ENCODE measurements at regions not wholly inside any gene's neighbourhood (a gene's known extent, or its start where the extent isn't known, plus 50 kb on each side); places are given as distances from the start of the nearest gene placed in this dataset.

DNA sequence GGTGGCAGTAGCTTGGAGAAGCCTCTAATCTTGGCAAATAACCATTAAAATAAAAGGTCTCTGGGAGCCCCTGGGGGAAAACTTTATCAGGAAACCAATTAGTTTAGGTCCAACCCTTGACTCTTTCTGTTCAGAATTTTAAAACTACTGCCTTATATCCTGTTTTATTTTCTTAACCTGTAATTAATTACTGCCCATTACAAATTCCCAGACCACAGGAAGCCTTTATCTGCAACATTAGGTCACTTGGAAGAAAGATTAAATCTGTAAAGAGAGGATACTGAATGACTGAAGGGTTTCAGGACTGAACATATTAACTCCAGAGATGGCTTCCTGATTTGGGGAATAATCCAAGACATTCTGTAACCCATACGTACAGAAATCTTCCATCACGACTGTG, 320.5 kb upstream of the SORCS1 start:
- TF ChIP-seq, protein P1, sequence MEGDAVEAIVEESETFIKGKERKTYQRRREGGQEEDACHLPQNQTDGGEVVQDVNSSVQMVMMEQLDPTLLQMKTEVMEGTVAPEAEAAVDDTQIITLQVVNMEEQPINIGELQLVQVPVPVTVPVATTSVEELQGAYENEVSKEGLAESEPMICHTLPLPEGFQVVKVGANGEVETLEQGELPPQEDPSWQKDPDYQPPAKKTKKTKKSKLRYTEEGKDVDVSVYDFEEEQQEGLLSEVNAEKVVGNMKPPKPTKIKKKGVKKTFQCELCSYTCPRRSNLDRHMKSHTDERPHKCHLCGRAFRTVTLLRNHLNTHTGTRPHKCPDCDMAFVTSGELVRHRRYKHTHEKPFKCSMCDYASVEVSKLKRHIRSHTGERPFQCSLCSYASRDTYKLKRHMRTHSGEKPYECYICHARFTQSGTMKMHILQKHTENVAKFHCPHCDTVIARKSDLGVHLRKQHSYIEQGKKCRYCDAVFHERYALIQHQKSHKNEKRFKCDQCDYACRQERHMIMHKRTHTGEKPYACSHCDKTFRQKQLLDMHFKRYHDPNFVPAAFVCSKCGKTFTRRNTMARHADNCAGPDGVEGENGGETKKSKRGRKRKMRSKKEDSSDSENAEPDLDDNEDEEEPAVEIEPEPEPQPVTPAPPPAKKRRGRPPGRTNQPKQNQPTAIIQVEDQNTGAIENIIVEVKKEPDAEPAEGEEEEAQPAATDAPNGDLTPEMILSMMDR (IDR thresholded peaks at IDR 0.05 in 2 of 3, conservative IDR thresholded peaks at IDR 0.05 in 1 of 3; ENCODE audit: borderline replicate concordance in 1 of 3, insufficient read depth in 1 of 3, low read depth in 2 of 3, low read length in 2 of 3): no peak
- TF ChIP-seq, protein P2, sequence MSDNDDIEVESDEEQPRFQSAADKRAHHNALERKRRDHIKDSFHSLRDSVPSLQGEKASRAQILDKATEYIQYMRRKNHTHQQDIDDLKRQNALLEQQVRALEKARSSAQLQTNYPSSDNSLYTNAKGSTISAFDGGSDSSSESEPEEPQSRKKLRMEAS (IDR thresholded peaks at IDR 0.05): no peak
- TF ChIP-seq SIN3A (IDR thresholded peaks at IDR 0.05; ENCODE audit: low read depth) (no peak), EZH2 (IDR thresholded peaks at IDR 0.05) (no peak), POLR2AphosphoS5 (IDR thresholded peaks at IDR 0.05; ENCODE audit: low read depth, low read length) (no peak), POLR2A (IDR thresholded peaks at IDR 0.05; ENCODE audit: borderline replicate concordance, extremely low read depth, insufficient read depth, insufficient read length) (no peak), YY1 (IDR thresholded peaks at IDR 0.05; ENCODE audit: extremely low read depth, insufficient replicate concordance, low read depth, low read length) (no peak), ELF1 (IDR thresholded peaks at IDR 0.05; ENCODE audit: borderline replicate concordance, low read depth) (no peak), JUND (IDR thresholded peaks at IDR 0.05) (no peak), ZFX (IDR thresholded peaks at IDR 0.05) (no peak), RAD21 (IDR thresholded peaks at IDR 0.05; ENCODE audit: low read depth) (no peak), EZH2phosphoT487 (IDR thresholded peaks at IDR 0.05; ENCODE audit: borderline replicate concordance) (no peak)
- TF ChIP-seq, protein P3, sequence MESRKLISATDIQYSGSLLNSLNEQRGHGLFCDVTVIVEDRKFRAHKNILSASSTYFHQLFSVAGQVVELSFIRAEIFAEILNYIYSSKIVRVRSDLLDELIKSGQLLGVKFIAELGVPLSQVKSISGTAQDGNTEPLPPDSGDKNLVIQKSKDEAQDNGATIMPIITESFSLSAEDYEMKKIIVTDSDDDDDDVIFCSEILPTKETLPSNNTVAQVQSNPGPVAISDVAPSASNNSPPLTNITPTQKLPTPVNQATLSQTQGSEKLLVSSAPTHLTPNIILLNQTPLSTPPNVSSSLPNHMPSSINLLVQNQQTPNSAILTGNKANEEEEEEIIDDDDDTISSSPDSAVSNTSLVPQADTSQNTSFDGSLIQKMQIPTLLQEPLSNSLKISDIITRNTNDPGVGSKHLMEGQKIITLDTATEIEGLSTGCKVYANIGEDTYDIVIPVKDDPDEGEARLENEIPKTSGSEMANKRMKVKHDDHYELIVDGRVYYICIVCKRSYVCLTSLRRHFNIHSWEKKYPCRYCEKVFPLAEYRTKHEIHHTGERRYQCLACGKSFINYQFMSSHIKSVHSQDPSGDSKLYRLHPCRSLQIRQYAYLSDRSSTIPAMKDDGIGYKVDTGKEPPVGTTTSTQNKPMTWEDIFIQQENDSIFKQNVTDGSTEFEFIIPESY (IDR thresholded peaks at IDR 0.05; ENCODE audit: extremely low read depth, insufficient replicate concordance, low read length): no peak
- TF ChIP-seq, protein P4, sequence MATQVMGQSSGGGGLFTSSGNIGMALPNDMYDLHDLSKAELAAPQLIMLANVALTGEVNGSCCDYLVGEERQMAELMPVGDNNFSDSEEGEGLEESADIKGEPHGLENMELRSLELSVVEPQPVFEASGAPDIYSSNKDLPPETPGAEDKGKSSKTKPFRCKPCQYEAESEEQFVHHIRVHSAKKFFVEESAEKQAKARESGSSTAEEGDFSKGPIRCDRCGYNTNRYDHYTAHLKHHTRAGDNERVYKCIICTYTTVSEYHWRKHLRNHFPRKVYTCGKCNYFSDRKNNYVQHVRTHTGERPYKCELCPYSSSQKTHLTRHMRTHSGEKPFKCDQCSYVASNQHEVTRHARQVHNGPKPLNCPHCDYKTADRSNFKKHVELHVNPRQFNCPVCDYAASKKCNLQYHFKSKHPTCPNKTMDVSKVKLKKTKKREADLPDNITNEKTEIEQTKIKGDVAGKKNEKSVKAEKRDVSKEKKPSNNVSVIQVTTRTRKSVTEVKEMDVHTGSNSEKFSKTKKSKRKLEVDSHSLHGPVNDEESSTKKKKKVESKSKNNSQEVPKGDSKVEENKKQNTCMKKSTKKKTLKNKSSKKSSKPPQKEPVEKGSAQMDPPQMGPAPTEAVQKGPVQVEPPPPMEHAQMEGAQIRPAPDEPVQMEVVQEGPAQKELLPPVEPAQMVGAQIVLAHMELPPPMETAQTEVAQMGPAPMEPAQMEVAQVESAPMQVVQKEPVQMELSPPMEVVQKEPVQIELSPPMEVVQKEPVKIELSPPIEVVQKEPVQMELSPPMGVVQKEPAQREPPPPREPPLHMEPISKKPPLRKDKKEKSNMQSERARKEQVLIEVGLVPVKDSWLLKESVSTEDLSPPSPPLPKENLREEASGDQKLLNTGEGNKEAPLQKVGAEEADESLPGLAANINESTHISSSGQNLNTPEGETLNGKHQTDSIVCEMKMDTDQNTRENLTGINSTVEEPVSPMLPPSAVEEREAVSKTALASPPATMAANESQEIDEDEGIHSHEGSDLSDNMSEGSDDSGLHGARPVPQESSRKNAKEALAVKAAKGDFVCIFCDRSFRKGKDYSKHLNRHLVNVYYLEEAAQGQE (IDR thresholded peaks at IDR 0.05; ENCODE audit: low read depth): no peak

All from HCT116 (cell line).